Central memory CD8-positive, alpha-beta T cell (primary cell): ENCODE measurements at regions not wholly inside any gene's neighbourhood (a gene's known extent, or its start where the extent isn't known, plus 50 kb on each side); places are given as distances from the start of the nearest gene placed in this dataset.

ENCODE experiments used
- ATAC-seq: fragments of 150-1000 bp; cut with Tn5 transposase; replicated peaks from 2 replicates; pipeline ENCODE4 v1.10.0; 2022; ENCODE audit warnings: mild to moderate bottlenecking, moderate FRiP score, moderate number of reproducible peaks; ENCODE audit not compliant: poor library complexity, severe bottlenecking; ENCODE audit errors: extremely low read depth
- DNase-seq, 2 donors: peaks; one replicate each; pipeline ENCODE4 v3.0.0; 2021; ENCODE audit warnings: low spot score in 2 of 2
- H3K27ac Mint-ChIP-seq: one replicate; pipeline ENCODE4 v1.8.0; 2022; ENCODE audit warnings: low read depth, mild to moderate bottlenecking, moderate library complexity, mixed read lengths
- H3K27me3 Mint-ChIP-seq: one replicate; pipeline ENCODE4 v1.8.0; 2022; ENCODE audit warnings: mixed read lengths
- H3K36me3 Mint-ChIP-seq: one replicate; pipeline ENCODE4 v1.8.0; 2022; ENCODE audit warnings: mild to moderate bottlenecking, moderate library complexity, mixed read lengths; ENCODE audit not compliant: insufficient read depth
- H3K4me1 Mint-ChIP-seq: one replicate; pipeline ENCODE4 v1.8.0; 2022; ENCODE audit warnings: mixed read lengths
- H3K4me3 Mint-ChIP-seq: one replicate; pipeline ENCODE4 v1.8.0; 2022; ENCODE audit warnings: mild to moderate bottlenecking, moderate library complexity, mixed read lengths
- H3K9me3 Mint-ChIP-seq: one replicate; pipeline ENCODE4 v1.8.0; 2022; ENCODE audit warnings: mixed read lengths

- no peak overlapping the region for H3K27ac Mint-ChIP-seq
- ATAC-seq (no peak), DNase-seq (no peak)
- H3K4me1 Mint-ChIP-seq, result no peaks in the 10 kb centered on the region
- no peaks in the 10 kb centered on the region for H3K9me3 Mint-ChIP-seq
- no peak overlapping the region for H3K4me3 Mint-ChIP-seq
- no peaks in the 10 kb centered on the region for H3K36me3 Mint-ChIP-seq
- H3K27me3 Mint-ChIP-seq, result peaks cover 9% of the 10 kb centered on the region
Measured at GRCh38 chr18:73952296-73952946, 195.2 kb downstream of the FBXO15 start.

- Mint-ChIP-seq H3K27me3 (peaks cover 9% of the 10 kb centered on the region), H3K4me1 (no peaks in the 10 kb centered on the region), H3K4me3 (no peak overlapping the region), H3K27ac (no peak overlapping the region), H3K36me3 (peaks cover 2% of the 10 kb centered on the region), H3K9me3 (no peaks in the 10 kb centered on the region)
- no peak for DNase-seq
- no peak for ATAC-seq
Measured at GRCh38 chr18:73950116-73950700, 197.4 kb downstream of the FBXO15 start.

GRCh38 chr18:73948497-73948896, 199.1 kb downstream of the FBXO15 start:
- no peak overlapping the region for H3K27ac Mint-ChIP-seq

GRCh38 chr18:73948084-73948483, 199.6 kb downstream of the FBXO15 start:
- Mint-ChIP-seq H3K36me3 (peaks cover 2% of the 10 kb centered on the region), H3K27ac (no peak overlapping the region), H3K4me3 (no peak overlapping the region), H3K4me1 (no peaks in the 10 kb centered on the region), H3K27me3 (peaks cover 9% of the 10 kb centered on the region), H3K9me3 (no peaks in the 10 kb centered on the region)
- DNase-seq (no peak), ATAC-seq (no peak)

More at GRCh38 chr18:73948497-73948896, 199.1 kb downstream of the FBXO15 start:
- H3K4me1 Mint-ChIP-seq, result no peaks in the 10 kb centered on the region
- no peak for ATAC-seq
- H3K27me3 Mint-ChIP-seq, result peaks cover 9% of the 10 kb centered on the region
- no peak for DNase-seq
- peaks cover 2% of the 10 kb centered on the region for H3K36me3 Mint-ChIP-seq
- H3K4me3 Mint-ChIP-seq, result no peak overlapping the region
- no peaks in the 10 kb centered on the region for H3K9me3 Mint-ChIP-seq

- no peaks in the 10 kb centered on the region for H3K4me1 Mint-ChIP-seq
- H3K9me3 Mint-ChIP-seq, result no peaks in the 10 kb centered on the region
- ATAC-seq (no peak), DNase-seq (no peak)
- H3K36me3 Mint-ChIP-seq, result peaks cover 2% of the 10 kb centered on the region
- peaks cover 9% of the 10 kb centered on the region for H3K27me3 Mint-ChIP-seq
- H3K27ac Mint-ChIP-seq, result no peak overlapping the region
- H3K4me3 Mint-ChIP-seq, result no peak overlapping the region
Measured at GRCh38 chr18:73947180-73947921, 200.3 kb downstream of the FBXO15 start.

GRCh38 chr18:73945130-73945792, 202.4 kb downstream of the FBXO15 start:
- H3K27ac Mint-ChIP-seq, result no peak overlapping the region
- no peak for DNase-seq
- peaks cover 2% of the 10 kb centered on the region for H3K36me3 Mint-ChIP-seq
- H3K4me3 Mint-ChIP-seq, result no peak overlapping the region
- peaks cover 11% of the 10 kb centered on the region for H3K27me3 Mint-ChIP-seq
- no peaks in the 10 kb centered on the region for H3K9me3 Mint-ChIP-seq
- no peak for ATAC-seq
- no peaks in the 10 kb centered on the region for H3K4me1 Mint-ChIP-seq

GRCh38 chr18:73944715-73945114, 202.9 kb downstream of the FBXO15 start:
- Mint-ChIP-seq H3K36me3 (peaks cover 2% of the 10 kb centered on the region), H3K4me3 (no peak overlapping the region), H3K27ac (no peak overlapping the region), H3K4me1 (no peaks in the 10 kb centered on the region), H3K27me3 (peaks cover 17% of the 10 kb centered on the region), H3K9me3 (no peaks in the 10 kb centered on the region)
- DNase-seq, result no peak
- ATAC-seq, result no peak

GRCh38 chr18:73943763-73944162, 203.9 kb downstream of the FBXO15 start:
- H3K36me3 Mint-ChIP-seq, result peaks cover 2% of the 10 kb centered on the region
- no peak for ATAC-seq
- DNase-seq, result no peak
- no peak overlapping the region for H3K27ac Mint-ChIP-seq
- H3K9me3 Mint-ChIP-seq, result no peaks in the 10 kb centered on the region
- H3K4me1 Mint-ChIP-seq, result no peaks in the 10 kb centered on the region
- H3K4me3 Mint-ChIP-seq, result no peak overlapping the region
- peaks cover 25% of the 10 kb centered on the region for H3K27me3 Mint-ChIP-seq

- Mint-ChIP-seq H3K9me3 (no peaks in the 10 kb centered on the region), H3K27ac (no peak overlapping the region), H3K27me3 (peaks cover 17% of the 10 kb centered on the region), H3K4me1 (no peaks in the 10 kb centered on the region), H3K4me3 (no peak overlapping the region), H3K36me3 (peaks cover 4% of the 10 kb centered on the region)
- DNase-seq, result no peak
- ATAC-seq, result no peak
Measured at GRCh38 chr18:73942956-73943355, 204.7 kb downstream of the FBXO15 start.

- no peak for ATAC-seq
Measured at GRCh38 chr18:73942081-73942625, 205.5 kb downstream of the FBXO15 start.

GRCh38 chr18:73940721-73941120, 206.9 kb downstream of the FBXO15 start:
- H3K27me3 Mint-ChIP-seq, result peaks cover 16% of the 10 kb centered on the region
- H3K27ac Mint-ChIP-seq, result no peak overlapping the region
- no peak overlapping the region for H3K4me3 Mint-ChIP-seq
- no peak for DNase-seq
- peaks cover 2% of the 10 kb centered on the region for H3K36me3 Mint-ChIP-seq
- no peaks in the 10 kb centered on the region for H3K9me3 Mint-ChIP-seq
- H3K4me1 Mint-ChIP-seq, result no peaks in the 10 kb centered on the region
- no peak for ATAC-seq

More at GRCh38 chr18:73942081-73942625, 205.5 kb downstream of the FBXO15 start:
- Mint-ChIP-seq H3K4me1 (no peaks in the 10 kb centered on the region), H3K4me3 (no peak overlapping the region), H3K27ac (no peak overlapping the region), H3K36me3 (peaks cover 4% of the 10 kb centered on the region), H3K27me3 (peaks cover 16% of the 10 kb centered on the region), H3K9me3 (no peaks in the 10 kb centered on the region)
- DNase-seq, result no peak

GRCh38 chr18:73939391-73939790, 208.2 kb downstream of the FBXO15 start:
- Mint-ChIP-seq H3K36me3 (peaks cover 2% of the 10 kb centered on the region), H3K27me3 (peaks cover 16% of the 10 kb centered on the region), H3K27ac (no peak overlapping the region), H3K4me3 (no peak overlapping the region), H3K9me3 (no peaks in the 10 kb centered on the region), H3K4me1 (no peaks in the 10 kb centered on the region)
- no peak for DNase-seq
- ATAC-seq, result no peak
